CD14-positive monocyte (primary cell): ENCODE measurements at regions not wholly inside any gene's neighbourhood (a gene's known extent, or its start where the extent isn't known, plus 50 kb on each side); places are given as distances from the start of the nearest gene placed in this dataset.

ENCODE experiments used
- DNase-seq, 3 donors: peaks; one replicate each; pipeline ENCODE4 v3.0.0-alpha.2; 2011 to 2022
- H2AFZ ChIP-seq: 2 replicates; pipeline ENCODE4 v1.6.0; 2012; ENCODE audit warnings: mild to moderate bottlenecking, low read depth, low read length, inconsistent platforms; ENCODE audit not compliant: insufficient read depth, poor library complexity, severe bottlenecking
- H3K27ac ChIP-seq, 2 donors: 1 replicate in 1 of 2; 2 replicates in 1 of 2; pipeline ENCODE4 v1.5.1; 2012 to 2013; ENCODE audit warnings: low read length in 2 of 2, control low read depth in 1 of 2, inconsistent platforms in 1 of 2, low read depth in 1 of 2, mild to moderate bottlenecking in 1 of 2
- H3K27me3 ChIP-seq, 2 donors: one replicate each; pipeline versions ENCODE4 v1.6.0 to v1.6.1; 2011 to 2013; ENCODE audit warnings: low read length in 2 of 2; ENCODE audit not compliant: control insufficient read depth in 2 of 2, insufficient read depth in 2 of 2
- H3K36me3 ChIP-seq, 2 donors: replicated peaks in 1 of 2; 1 replicate in 1 of 2; 2 replicates in 1 of 2; pipeline versions ENCODE4 v1.5.1 to v1.6.1; 2012 to 2013; ENCODE audit warnings: low read length in 2 of 2, control low read depth in 1 of 2, inconsistent platforms in 1 of 2, mild to moderate bottlenecking in 1 of 2; ENCODE audit not compliant: insufficient read depth in 2 of 2, control insufficient read depth in 1 of 2
- H3K4me1 ChIP-seq, 2 donors: 1 replicate in 1 of 2; 2 replicates in 1 of 2; pipeline versions ENCODE4 v1.5.1 to v1.6.1; 2012 to 2013; ENCODE audit warnings: low read length in 2 of 2, control low read depth in 1 of 2, inconsistent platforms in 1 of 2, mild to moderate bottlenecking in 1 of 2, moderate library complexity in 1 of 2; ENCODE audit not compliant: insufficient read depth in 2 of 2, control insufficient read depth in 1 of 2
- H3K4me2 ChIP-seq: replicated peaks from 2 replicates; pipeline ENCODE3; 2012; ENCODE audit warnings: low read length, moderate library complexity, mild to moderate bottlenecking; ENCODE audit not compliant: poor library complexity, severe bottlenecking; ENCODE audit errors: extremely low read depth
- H3K4me3 ChIP-seq, 3 experiments: fragments of 200-600 bp in 1 of 3; sonication (generic) in 1 of 3; replicated peaks in 1 of 3; 1 replicate in 2 of 3; 2 replicates in 1 of 3; pipeline ENCODE4 v1.5.1; 2011 to 2013; ENCODE audit warnings: low read length in 3 of 3, mild to moderate bottlenecking in 3 of 3, control low read depth in 2 of 3, low read depth in 2 of 3, inconsistent platforms in 1 of 3, moderate library complexity in 1 of 3
- H3K79me2 ChIP-seq: 2 replicates; pipeline ENCODE4 v1.6.0; 2012; ENCODE audit warnings: mild to moderate bottlenecking, control low read depth, inconsistent platforms, low read length, moderate library complexity; ENCODE audit not compliant: insufficient read depth
- H3K9ac ChIP-seq: 2 replicates; pipeline ENCODE4 v1.6.0; 2017; ENCODE audit warnings: low read length, mild to moderate bottlenecking; ENCODE audit not compliant: insufficient read depth, poor library complexity, severe bottlenecking
- H3K9me3 ChIP-seq, 2 donors: replicated peaks in 1 of 2; 1 replicate in 1 of 2; 2 replicates in 1 of 2; pipeline versions ENCODE4 v1.5.1 to v1.6.1; 2012 to 2013; ENCODE audit warnings: low read length in 2 of 2, control low read depth in 1 of 2; ENCODE audit not compliant: control insufficient read depth in 1 of 2, insufficient read depth in 1 of 2
- H4K20me1 ChIP-seq: 2 replicates; pipeline ENCODE4 v1.6.0; 2012; ENCODE audit warnings: mild to moderate bottlenecking, low read length, control low read depth, moderate library complexity; ENCODE audit not compliant: insufficient read depth
- H3K27ac Mint-ChIP-seq, 7 donors: one replicate each; pipeline ENCODE4 v1.8.0; 2020; ENCODE audit warnings: mild to moderate bottlenecking in 7 of 7, mixed read lengths in 7 of 7, moderate library complexity in 6 of 7, inconsistent platforms in 2 of 7
- H3K27me3 Mint-ChIP-seq, 3 donors: one replicate each; pipeline ENCODE4 v1.8.0; 2021 to 2022; ENCODE audit warnings: low read depth in 3 of 3, mild to moderate bottlenecking in 3 of 3, mixed read lengths in 3 of 3, moderate library complexity in 3 of 3, inconsistent platforms in 1 of 3
- H3K36me3 Mint-ChIP-seq, 2 donors: one replicate each; pipeline ENCODE4 v1.8.0; 2020; ENCODE audit warnings: mixed read lengths in 2 of 2, inconsistent platforms in 1 of 2, mild to moderate bottlenecking in 1 of 2
- H3K4me1 Mint-ChIP-seq: one replicate; pipeline ENCODE4 v1.8.0; 2020; ENCODE audit warnings: mild to moderate bottlenecking, mixed read lengths
- H3K4me3 Mint-ChIP-seq, 2 donors: one replicate each; pipeline ENCODE4 v1.8.0; 2020; ENCODE audit warnings: mild to moderate bottlenecking in 2 of 2, mixed read lengths in 2 of 2, moderate library complexity in 1 of 2
- H3K9me3 Mint-ChIP-seq, 7 donors: one replicate each; pipeline ENCODE4 v1.8.0; 2020 to 2022; ENCODE audit warnings: mixed read lengths in 7 of 7, mild to moderate bottlenecking in 6 of 7, moderate library complexity in 6 of 7, inconsistent platforms in 2 of 7
- WGBS: methylation state at CpG from one replicate; pipeline ENCODE4 v1.1.5; 2013; ENCODE audit warnings: missing lambda C conversion rate; ENCODE audit not compliant: insufficient coverage; 5-methylcytosine and 5-hydroxymethylcytosine counted together
- intact Hi-C, 2 donors: fragments of 100-400 bp; cut with micrococcal nuclease; formaldehyde crosslinking; loops; one replicate each; pipeline versions ENCODE4 v1.15.0 to v1.15.1; 2023
- TF ChIP-seq, protein P1 (sequence below): fragments of 200-600 bp; IDR thresholded peaks from one replicate; pipeline ENCODE4 v1.8.0; 2022; ENCODE audit warnings: antibody characterized with exemption, mild to moderate bottlenecking

DNA sequence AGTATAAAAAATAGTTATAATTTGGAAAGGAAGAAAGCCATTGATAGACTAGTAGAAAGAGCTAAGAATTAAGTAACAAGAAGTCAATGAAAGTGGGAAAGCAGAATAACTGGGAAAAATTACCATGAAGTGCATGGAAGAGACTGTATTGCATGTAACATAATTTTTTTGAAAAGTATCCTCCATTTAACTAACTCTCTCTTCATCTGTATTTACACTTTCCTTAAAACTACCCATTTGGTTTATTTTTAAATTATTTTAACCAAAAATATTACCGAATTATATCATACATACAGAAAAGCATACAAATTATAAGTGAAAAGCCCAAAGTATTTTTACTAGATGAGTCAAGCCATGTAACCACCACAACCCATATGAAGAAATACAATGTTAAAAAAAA, 1009.9 kb upstream of the SEMA6D start:
- Mint-ChIP-seq H3K4me1 (no peaks in the 10 kb centered on the region), H3K27ac (no peak overlapping the region), H3K9me3 (peaks cover 0 to 8% (median 3%) of the 10 kb centered on the region in 7 donors), H3K27me3 (peaks cover 0 to 2% (median 0%) of the 10 kb centered on the region in 3 donors), H3K4me3 (no peak overlapping the region), H3K36me3 (no peaks in the 10 kb centered on the region)
- Histone ChIP-seq H3K4me3 (no peak overlapping the region), H3K9ac (no peak overlapping the region), H3K36me3 (no peaks in the 10 kb centered on the region), H3K79me2 (no peaks in the 10 kb centered on the region), H4K20me1 (no peaks in the 10 kb centered on the region), H3K9me3 (peaks cover 9 to 13% of the 10 kb centered on the region in 2 donors), H3K27ac (no peak overlapping the region), H3K27me3 (no peaks in the 10 kb centered on the region), H3K4me1 (no peaks in the 10 kb centered on the region), H2AFZ (no peak overlapping the region), H3K4me2 (no peak overlapping the region)
- no CpG with 5 or more reads among the region's 1 CpG for WGBS
- no peak for DNase-seq
- intact Hi-C loops, result no loop called here
- TF ChIP-seq, protein P1, sequence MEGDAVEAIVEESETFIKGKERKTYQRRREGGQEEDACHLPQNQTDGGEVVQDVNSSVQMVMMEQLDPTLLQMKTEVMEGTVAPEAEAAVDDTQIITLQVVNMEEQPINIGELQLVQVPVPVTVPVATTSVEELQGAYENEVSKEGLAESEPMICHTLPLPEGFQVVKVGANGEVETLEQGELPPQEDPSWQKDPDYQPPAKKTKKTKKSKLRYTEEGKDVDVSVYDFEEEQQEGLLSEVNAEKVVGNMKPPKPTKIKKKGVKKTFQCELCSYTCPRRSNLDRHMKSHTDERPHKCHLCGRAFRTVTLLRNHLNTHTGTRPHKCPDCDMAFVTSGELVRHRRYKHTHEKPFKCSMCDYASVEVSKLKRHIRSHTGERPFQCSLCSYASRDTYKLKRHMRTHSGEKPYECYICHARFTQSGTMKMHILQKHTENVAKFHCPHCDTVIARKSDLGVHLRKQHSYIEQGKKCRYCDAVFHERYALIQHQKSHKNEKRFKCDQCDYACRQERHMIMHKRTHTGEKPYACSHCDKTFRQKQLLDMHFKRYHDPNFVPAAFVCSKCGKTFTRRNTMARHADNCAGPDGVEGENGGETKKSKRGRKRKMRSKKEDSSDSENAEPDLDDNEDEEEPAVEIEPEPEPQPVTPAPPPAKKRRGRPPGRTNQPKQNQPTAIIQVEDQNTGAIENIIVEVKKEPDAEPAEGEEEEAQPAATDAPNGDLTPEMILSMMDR, result no peak

DNA sequence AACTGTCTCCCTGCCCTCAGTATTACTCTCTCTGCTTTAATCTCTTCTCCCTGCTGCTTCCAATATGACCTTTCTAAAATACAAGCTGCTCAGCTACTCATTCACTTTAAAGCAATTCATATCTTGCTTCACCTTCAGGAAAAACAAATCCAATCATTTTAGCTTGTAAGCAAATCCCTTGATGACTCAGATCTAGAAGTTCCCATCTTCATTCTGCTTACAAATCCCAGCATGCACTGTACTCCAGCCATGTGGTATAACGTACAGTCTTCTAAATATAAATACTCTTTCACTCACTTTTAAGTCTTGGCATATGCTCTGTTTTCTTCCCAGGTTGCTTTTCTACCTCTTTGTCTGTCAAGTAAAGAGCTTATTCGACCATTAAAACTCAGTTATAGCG, 1009.1 kb upstream of the SEMA6D start:
- 67% methylated on average over 2 of the region's 3 CpGs for WGBS
- Histone ChIP-seq H3K9ac (no peak overlapping the region), H3K9me3 (peaks cover 6 to 13% of the 10 kb centered on the region in 2 donors), H2AFZ (no peak overlapping the region), H3K4me3 (no peak overlapping the region), H3K36me3 (no peaks in the 10 kb centered on the region), H3K79me2 (no peaks in the 10 kb centered on the region), H3K27ac (no peak overlapping the region), H3K27me3 (no peaks in the 10 kb centered on the region), H3K4me1 (no peaks in the 10 kb centered on the region), H4K20me1 (no peaks in the 10 kb centered on the region), H3K4me2 (no peak overlapping the region)
- no peaks in the 10 kb centered on the region for H3K36me3 Mint-ChIP-seq
- no peaks in the 10 kb centered on the region for H3K4me1 Mint-ChIP-seq
- no peak for DNase-seq
- TF ChIP-seq, protein P1, result no peak
- no peak overlapping the region for H3K4me3 Mint-ChIP-seq
- peaks cover 0 to 2% (median 0%) of the 10 kb centered on the region in 3 donors for H3K27me3 Mint-ChIP-seq
- intact Hi-C loops, result no loop called here
- H3K9me3 Mint-ChIP-seq, result peaks cover 0 to 11% (median 4%) of the 10 kb centered on the region in 7 donors
- no peak overlapping the region for H3K27ac Mint-ChIP-seq
